ENCODE measurements at regions not wholly inside any gene's neighbourhood (a gene's known extent, or its start where the extent isn't known, plus 50 kb on each side); places are given as distances from the start of the nearest gene placed in this dataset.

DNA sequence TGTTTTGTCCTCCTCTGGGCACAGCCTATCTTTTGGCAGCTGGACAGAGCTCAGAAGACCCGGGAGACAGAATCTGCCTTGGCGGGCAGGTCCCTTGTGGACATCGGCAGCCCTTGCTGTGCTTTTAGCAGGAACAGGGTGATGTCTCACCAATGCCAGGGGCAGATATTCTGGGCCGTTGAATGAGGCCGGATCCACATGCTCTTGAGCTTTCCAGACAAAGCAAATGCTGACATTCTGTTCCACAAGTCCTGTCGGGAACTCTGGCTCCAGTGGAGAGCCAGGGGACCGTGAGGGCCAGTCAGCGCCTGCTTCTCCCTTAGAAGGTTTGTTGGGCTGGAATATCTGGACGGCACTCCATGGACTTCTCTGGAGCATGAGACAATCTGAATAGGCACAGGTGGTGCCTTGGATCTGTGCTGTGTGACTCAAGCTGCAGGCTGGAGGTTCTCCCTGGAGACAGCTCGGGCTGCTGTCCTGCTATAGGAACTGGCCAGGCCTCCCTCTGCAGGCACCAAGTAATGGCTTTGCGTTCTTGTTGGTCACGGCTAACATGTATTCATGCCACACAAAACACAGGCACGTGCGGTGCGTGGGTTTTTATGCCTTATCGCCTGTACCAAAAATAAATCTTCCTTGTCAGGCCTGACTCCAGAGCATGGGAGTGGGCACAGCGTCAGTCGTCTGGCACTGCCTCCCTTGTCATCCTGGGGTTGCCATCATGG, 80.3 kb downstream of the GADD45G start:
- TF ChIP-seq, protein P1, sequence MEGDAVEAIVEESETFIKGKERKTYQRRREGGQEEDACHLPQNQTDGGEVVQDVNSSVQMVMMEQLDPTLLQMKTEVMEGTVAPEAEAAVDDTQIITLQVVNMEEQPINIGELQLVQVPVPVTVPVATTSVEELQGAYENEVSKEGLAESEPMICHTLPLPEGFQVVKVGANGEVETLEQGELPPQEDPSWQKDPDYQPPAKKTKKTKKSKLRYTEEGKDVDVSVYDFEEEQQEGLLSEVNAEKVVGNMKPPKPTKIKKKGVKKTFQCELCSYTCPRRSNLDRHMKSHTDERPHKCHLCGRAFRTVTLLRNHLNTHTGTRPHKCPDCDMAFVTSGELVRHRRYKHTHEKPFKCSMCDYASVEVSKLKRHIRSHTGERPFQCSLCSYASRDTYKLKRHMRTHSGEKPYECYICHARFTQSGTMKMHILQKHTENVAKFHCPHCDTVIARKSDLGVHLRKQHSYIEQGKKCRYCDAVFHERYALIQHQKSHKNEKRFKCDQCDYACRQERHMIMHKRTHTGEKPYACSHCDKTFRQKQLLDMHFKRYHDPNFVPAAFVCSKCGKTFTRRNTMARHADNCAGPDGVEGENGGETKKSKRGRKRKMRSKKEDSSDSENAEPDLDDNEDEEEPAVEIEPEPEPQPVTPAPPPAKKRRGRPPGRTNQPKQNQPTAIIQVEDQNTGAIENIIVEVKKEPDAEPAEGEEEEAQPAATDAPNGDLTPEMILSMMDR (IDR thresholded peaks at IDR 0.05; ENCODE audit: insufficient read depth, low read length, poor library complexity, severe bottlenecking), result no peak
- TF ChIP-seq EZH2phosphoT487 (conservative IDR thresholded peaks at IDR 0.05; ENCODE audit: low read length), result no peak

Data from SU-DHL-6 (cell line).